ENCODE measurements at regions not wholly inside any gene's neighbourhood (a gene's known extent, or its start where the extent isn't known, plus 50 kb on each side); places are given as distances from the start of the nearest gene placed in this dataset.

DNA sequence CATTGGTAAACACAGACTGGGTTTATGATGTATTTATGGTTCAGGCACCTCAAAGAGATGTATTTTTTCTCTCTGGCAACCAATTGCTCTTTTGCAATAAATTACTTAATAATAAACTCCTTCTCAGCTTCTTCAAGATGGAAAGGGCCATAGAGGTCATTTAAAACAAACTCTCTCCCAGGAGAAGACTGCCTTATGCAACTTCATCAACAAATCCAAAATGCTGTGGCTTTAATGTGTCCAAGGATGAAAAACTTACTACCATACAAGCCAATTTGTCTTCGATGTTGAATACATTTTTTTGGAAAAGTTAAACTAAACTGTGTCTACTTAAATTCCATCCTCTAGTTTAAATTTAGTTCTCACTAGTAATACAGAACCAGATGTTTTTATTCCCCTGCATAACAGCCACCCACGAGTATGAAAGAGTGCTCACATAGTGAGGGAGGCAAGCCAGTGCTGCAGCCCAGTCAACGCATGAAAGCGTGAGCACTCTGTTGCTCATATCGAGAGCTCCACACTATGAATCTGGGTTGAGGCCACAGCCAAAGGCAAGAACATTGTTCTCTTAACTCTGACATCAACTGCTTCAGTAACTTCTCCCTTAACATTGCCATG lies 761.3 kb upstream of the GRM7 start:
- TF ChIP-seq, protein P1, sequence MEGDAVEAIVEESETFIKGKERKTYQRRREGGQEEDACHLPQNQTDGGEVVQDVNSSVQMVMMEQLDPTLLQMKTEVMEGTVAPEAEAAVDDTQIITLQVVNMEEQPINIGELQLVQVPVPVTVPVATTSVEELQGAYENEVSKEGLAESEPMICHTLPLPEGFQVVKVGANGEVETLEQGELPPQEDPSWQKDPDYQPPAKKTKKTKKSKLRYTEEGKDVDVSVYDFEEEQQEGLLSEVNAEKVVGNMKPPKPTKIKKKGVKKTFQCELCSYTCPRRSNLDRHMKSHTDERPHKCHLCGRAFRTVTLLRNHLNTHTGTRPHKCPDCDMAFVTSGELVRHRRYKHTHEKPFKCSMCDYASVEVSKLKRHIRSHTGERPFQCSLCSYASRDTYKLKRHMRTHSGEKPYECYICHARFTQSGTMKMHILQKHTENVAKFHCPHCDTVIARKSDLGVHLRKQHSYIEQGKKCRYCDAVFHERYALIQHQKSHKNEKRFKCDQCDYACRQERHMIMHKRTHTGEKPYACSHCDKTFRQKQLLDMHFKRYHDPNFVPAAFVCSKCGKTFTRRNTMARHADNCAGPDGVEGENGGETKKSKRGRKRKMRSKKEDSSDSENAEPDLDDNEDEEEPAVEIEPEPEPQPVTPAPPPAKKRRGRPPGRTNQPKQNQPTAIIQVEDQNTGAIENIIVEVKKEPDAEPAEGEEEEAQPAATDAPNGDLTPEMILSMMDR (IDR thresholded peaks at IDR 0.05) = no peak
- TF ChIP-seq POLR2AphosphoS5 (IDR thresholded peaks at IDR 0.05) (no peak), POLR2A (IDR thresholded peaks at IDR 0.05) (no peak), EP300 (IDR thresholded peaks at IDR 0.05) (no peak)
